Lung (tissue), 11 donors: ENCODE measurements at regions not wholly inside any gene's neighbourhood (a gene's known extent, or its start where the extent isn't known, plus 50 kb on each side); places are given as distances from the start of the nearest gene placed in this dataset.

Experiments
- ATAC-seq: fragments of 200-7000 bp; cut with Tn5 transposase; one replicate; pipeline ENCODE4 v1.9.1; 2020; ENCODE audit warnings: moderate number of reproducible peaks; ENCODE audit not compliant: insufficient read depth, low FRiP score
- DNase-seq, 3 donors: peaks; one replicate each; pipeline ENCODE4 v3.0.0-alpha.2; 2013 to 2017
- H3K27ac ChIP-seq, 2 donors: one replicate each; pipeline ENCODE4 v1.5.1; 2013; ENCODE audit warnings: mild to moderate bottlenecking in 2 of 2, moderate library complexity in 2 of 2, control low read depth in 1 of 2, inconsistent platforms in 1 of 2, low read depth in 1 of 2, low read length in 1 of 2
- H3K27me3 ChIP-seq, 3 donors: one replicate each; pipeline ENCODE4 v1.5.1; 2013; ENCODE audit warnings: low read length in 2 of 3; ENCODE audit not compliant: control insufficient read depth in 3 of 3, insufficient read depth in 3 of 3
- H3K36me3 ChIP-seq, 4 donors: one replicate each; pipeline ENCODE4 v1.5.1; 2013; ENCODE audit warnings: low read length in 4 of 4, mild to moderate bottlenecking in 1 of 4, moderate library complexity in 1 of 4; ENCODE audit not compliant: control insufficient read depth in 4 of 4, insufficient read depth in 4 of 4
- H3K4me1 ChIP-seq, 5 donors: one replicate each; pipeline ENCODE4 v1.5.1; 2013; ENCODE audit warnings: low read length in 5 of 5, mild to moderate bottlenecking in 2 of 5, moderate library complexity in 1 of 5; ENCODE audit not compliant: control insufficient read depth in 5 of 5, insufficient read depth in 5 of 5
- H3K4me3 ChIP-seq: one replicate; pipeline ENCODE4 v1.5.1; 2013; ENCODE audit warnings: mild to moderate bottlenecking, control low read depth, moderate library complexity
- H3K9ac ChIP-seq, 2 donors: one replicate each; pipeline ENCODE4 v1.5.1; 2013; ENCODE audit warnings: low read length in 2 of 2, control low read depth in 1 of 2; ENCODE audit not compliant: insufficient read depth in 1 of 2
- H3K9me3 ChIP-seq, 4 donors: one replicate each; pipeline ENCODE4 v1.5.1; 2013; ENCODE audit warnings: low read length in 3 of 4, mild to moderate bottlenecking in 1 of 4, moderate library complexity in 1 of 4; ENCODE audit not compliant: control insufficient read depth in 4 of 4, insufficient read depth in 3 of 4
- whole genome bisulfite sequencing, 2 donors: extraction: QIAGEN DNeasy Blood & Tissue Kit; methylation state at CpG; one replicate each; pipeline ENCODE4 v1.1.7; 2013; 5-methylcytosine and 5-hydroxymethylcytosine counted together
- TF ChIP-seq, protein P1 (sequence below): IDR thresholded peaks from 2 replicates; pipeline ENCODE4 v1.5.1; 2012; ENCODE audit warnings: mild to moderate bottlenecking; ENCODE audit errors: control extremely low read depth, extremely low read depth
- donor health status: control.
- donor health status: control.
- donor health status: Bipolar disorder and iron deficiency.
- donor health status: healthy.
- donor health status: DM: yes; HTN: yes; CAD: no.

DNA sequence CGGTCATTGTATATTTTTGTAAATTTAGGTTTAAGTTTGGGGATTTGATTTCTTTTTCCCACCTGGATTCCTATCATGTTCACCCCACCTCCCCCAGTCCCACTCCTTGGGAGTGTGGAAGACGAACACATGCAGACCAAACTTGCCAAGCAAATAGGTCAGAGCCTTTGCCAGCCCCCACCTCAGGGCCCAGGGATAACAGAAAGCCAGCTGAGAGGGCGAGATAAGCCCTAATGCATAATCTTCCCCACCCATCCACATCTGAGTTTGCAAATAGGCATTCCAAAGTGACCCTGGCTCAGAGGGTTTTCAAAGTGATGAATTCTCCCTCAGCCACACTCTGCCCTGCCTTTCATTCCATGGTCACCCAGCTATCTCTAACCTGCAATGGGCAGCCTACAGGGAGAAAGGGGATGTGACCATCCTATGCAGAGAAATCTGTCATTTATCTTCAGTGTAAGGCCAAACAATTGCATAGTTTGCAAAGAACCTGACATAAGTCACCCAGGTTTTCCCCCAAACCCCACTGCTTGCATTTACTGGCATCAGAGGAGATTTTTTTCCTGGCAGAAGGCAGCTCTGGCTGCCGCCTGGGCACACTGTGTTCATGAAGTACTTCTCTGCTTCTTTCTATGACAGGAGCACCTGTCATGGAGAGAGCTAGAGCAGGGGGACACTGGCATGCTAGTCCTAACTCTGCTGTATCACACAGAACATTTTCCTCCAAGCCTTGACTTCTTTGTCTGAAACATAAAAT, 69.0 kb upstream of the NFIA start:
- WGBS, 2 donors, result 87 to 88% methylated on average over 4 of the region's 4 CpGs
- no peak for ATAC-seq
- H3K4me3 ChIP-seq, result no peak overlapping the region
- no peak for DNase-seq
- H3K36me3 ChIP-seq, result no peaks in the 10 kb centered on the region
- H3K4me1 ChIP-seq, result peaks cover 0 to 7% (median 0%) of the 10 kb centered on the region in 5 donors
- H3K27ac ChIP-seq, result no peak overlapping the region
- H3K9me3 ChIP-seq, result no peaks in the 10 kb centered on the region
- TF ChIP-seq, protein P1, sequence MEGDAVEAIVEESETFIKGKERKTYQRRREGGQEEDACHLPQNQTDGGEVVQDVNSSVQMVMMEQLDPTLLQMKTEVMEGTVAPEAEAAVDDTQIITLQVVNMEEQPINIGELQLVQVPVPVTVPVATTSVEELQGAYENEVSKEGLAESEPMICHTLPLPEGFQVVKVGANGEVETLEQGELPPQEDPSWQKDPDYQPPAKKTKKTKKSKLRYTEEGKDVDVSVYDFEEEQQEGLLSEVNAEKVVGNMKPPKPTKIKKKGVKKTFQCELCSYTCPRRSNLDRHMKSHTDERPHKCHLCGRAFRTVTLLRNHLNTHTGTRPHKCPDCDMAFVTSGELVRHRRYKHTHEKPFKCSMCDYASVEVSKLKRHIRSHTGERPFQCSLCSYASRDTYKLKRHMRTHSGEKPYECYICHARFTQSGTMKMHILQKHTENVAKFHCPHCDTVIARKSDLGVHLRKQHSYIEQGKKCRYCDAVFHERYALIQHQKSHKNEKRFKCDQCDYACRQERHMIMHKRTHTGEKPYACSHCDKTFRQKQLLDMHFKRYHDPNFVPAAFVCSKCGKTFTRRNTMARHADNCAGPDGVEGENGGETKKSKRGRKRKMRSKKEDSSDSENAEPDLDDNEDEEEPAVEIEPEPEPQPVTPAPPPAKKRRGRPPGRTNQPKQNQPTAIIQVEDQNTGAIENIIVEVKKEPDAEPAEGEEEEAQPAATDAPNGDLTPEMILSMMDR, result no peak
- no peaks in the 10 kb centered on the region for H3K27me3 ChIP-seq
- no peak overlapping the region for H3K9ac ChIP-seq

- ATAC-seq (no peak), DNase-seq (no peak)
- H3K27me3 ChIP-seq, result no peaks in the 10 kb centered on the region
- no peak overlapping the region for H3K27ac ChIP-seq
- TF ChIP-seq, protein P1, result no peak
- no peak overlapping the region for H3K9ac ChIP-seq
- WGBS, 2 donors, result 73 to 91% methylated on average over 2 of the region's 2 CpGs
- no peak overlapping the region for H3K4me3 ChIP-seq
- peaks cover 0 to 7% (median 0%) of the 10 kb centered on the region in 5 donors for H3K4me1 ChIP-seq
- H3K36me3 ChIP-seq, result no peaks in the 10 kb centered on the region
- no peaks in the 10 kb centered on the region for H3K9me3 ChIP-seq
Measured at GRCh38 chr1:61012341-61012761, 70.0 kb upstream of the NFIA start.

DNA sequence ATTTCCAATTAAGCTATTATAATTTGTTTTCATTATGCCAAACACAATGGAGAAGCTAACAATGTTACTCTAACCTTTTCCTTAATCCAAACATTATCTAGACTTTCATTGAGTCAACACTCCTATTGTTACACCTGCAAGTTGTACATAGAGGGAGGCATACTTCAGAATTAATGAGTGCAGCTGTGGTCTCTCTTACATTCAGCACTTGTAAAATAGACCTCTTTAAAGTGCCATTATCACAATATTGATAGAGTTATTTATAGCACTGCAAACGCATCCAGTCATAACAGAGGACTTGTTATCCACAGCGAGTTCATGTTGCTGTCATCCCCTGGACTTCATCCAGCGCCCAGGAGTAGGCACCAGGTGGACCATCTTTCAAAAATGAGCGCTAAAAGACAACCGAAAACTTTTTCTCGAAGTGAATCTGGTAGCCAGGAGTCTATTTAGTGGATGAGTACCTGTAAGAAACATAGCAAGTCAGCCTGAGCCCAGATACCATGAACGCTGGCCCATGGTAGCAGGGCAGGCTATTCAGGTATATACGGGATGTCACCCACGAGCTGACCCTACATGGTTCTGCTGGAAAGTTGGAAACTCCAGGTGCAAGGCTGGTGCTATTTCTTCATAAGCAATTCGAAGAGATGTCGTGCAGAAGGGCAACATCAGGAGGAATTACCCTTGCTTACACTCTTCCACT, 70.6 kb upstream of the NFIA start:
- H3K9me3 ChIP-seq, result no peaks in the 10 kb centered on the region
- no peaks in the 10 kb centered on the region for H3K27me3 ChIP-seq
- peaks cover 0 to 7% (median 0%) of the 10 kb centered on the region in 5 donors for H3K4me1 ChIP-seq
- TF ChIP-seq, protein P1, result no peak
- H3K36me3 ChIP-seq, result no peaks in the 10 kb centered on the region
- no peak overlapping the region for H3K4me3 ChIP-seq
- H3K9ac ChIP-seq, result no peak overlapping the region
- DNase-seq, result no peak
- H3K27ac ChIP-seq, result no peak overlapping the region
- ATAC-seq, result no peak
- WGBS, 2 donors, result 79 to 86% methylated on average over 11 of the region's 11 CpGs
